A549 (cell line): ENCODE measurements at regions not wholly inside any gene's neighbourhood (a gene's known extent, or its start where the extent isn't known, plus 50 kb on each side); places are given as distances from the start of the nearest gene placed in this dataset.

Experiments
- CBX2 ChIP-seq: fragments of 200-600 bp; sonication (generic); IDR thresholded peaks from 2 replicates; pipeline ENCODE4 v1.6.1; 2016; ENCODE audit warnings: low read depth, mild to moderate bottlenecking, borderline replicate concordance
- CEBPB ChIP-seq, 2 experiments: fragments of >200 bp in 1 of 2; sonication (Bioruptor Twin) in 1 of 2; formaldehyde crosslinking in 1 of 2; IDR thresholded peaks; 2 replicates each; pipeline ENCODE4 v1.6.1; 2012 to 2016
- TF ChIP-seq, protein P1 (sequence below): fragments of >200 bp; sonication (Bioruptor Twin); formaldehyde crosslinking; IDR thresholded peaks from 3 replicates; pipeline ENCODE4 v1.5.1; 2016

DNA sequence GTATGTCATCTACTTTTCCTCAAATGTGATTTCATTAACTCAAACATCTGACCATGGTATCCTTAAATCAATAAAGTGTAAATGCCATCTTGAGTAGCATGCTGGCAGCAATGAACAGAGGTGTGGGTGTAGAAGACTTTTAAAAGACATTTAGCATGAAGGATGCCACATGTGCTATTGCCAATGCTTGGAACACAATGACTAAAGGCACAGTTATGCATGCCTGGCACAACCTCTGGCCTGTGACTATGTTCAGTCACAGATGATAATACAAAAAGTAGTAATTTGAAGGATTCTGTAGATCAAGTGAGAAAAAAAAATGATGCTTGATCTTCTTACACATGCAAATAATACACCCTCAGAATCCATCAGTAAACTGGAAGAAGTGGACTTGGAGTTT, 938.9 kb upstream of the ADGRL4 start:
- TF ChIP-seq, protein P1, sequence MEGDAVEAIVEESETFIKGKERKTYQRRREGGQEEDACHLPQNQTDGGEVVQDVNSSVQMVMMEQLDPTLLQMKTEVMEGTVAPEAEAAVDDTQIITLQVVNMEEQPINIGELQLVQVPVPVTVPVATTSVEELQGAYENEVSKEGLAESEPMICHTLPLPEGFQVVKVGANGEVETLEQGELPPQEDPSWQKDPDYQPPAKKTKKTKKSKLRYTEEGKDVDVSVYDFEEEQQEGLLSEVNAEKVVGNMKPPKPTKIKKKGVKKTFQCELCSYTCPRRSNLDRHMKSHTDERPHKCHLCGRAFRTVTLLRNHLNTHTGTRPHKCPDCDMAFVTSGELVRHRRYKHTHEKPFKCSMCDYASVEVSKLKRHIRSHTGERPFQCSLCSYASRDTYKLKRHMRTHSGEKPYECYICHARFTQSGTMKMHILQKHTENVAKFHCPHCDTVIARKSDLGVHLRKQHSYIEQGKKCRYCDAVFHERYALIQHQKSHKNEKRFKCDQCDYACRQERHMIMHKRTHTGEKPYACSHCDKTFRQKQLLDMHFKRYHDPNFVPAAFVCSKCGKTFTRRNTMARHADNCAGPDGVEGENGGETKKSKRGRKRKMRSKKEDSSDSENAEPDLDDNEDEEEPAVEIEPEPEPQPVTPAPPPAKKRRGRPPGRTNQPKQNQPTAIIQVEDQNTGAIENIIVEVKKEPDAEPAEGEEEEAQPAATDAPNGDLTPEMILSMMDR, result no peak
- no peak for TF ChIP-seq CBX2
- no peak for TF ChIP-seq CEBPB (IDR thresholded peaks at IDR 0.05)
